ENCODE measurements at regions not wholly inside any gene's neighbourhood (a gene's known extent, or its start where the extent isn't known, plus 50 kb on each side); places are given as distances from the start of the nearest gene placed in this dataset.

- TF ChIP-seq AR (CRISPR knock-in tag; IDR thresholded peaks at IDR 0.05) (no peak), CREM (CRISPR knock-in tag; IDR thresholded peaks at IDR 0.05) (no peak), USF1 (CRISPR knock-in tag; IDR thresholded peaks at IDR 0.05) (no peak), PREB (CRISPR knock-in tag; IDR thresholded peaks at IDR 0.05; ENCODE audit: borderline replicate concordance) (no peak), CREB1 (CRISPR knock-in tag; IDR thresholded peaks at IDR 0.05) (no peak)
These were observed 201.1 kb downstream of the SOX9 start (continued) for GRCh38 chr17:72321896-72322295.

- H3K27ac Mint-ChIP-seq, result no peak overlapping the region
- ChIA-PET CTCF (interaction anchor here (0.6 kb wide), 1 partner anchor 376 kb away, joined by 3 read pairs; no protein-coding TSS in a partner anchor), POLR2A (no interaction called here)
- ATAC-seq (no peak), DNase-seq (ENCODE audit: low spot score) (no peak)
- H3K27me3 Mint-ChIP-seq (ENCODE audit: low read depth), result 0 out of 2 replicates have a peak, but pooled peaks cover 2% of the 10 kb centered on the region
- no peak overlapping the region for H3K4me3 Mint-ChIP-seq
- peaks cover 15% of the 10 kb centered on the region for H3K4me1 Mint-ChIP-seq
- no peaks in the 10 kb centered on the region for H3K9me3 Mint-ChIP-seq
- H3K36me3 Mint-ChIP-seq, result no peaks in the 10 kb centered on the region
- TF ChIP-seq GABPB1 (CRISPR knock-in tag; IDR thresholded peaks at IDR 0.05) (no peak), TEAD4 (CRISPR knock-in tag; IDR thresholded peaks at IDR 0.05) (no peak), ZNF671 (CRISPR knock-in tag; IDR thresholded peaks at IDR 0.05) (no peak), ZNF416 (CRISPR knock-in tag; IDR thresholded peaks at IDR 0.05) (no peak), EMX1 (CRISPR knock-in tag; IDR thresholded peaks at IDR 0.05) (no peak), NR3C1 (CRISPR knock-in tag; conservative IDR thresholded peaks at IDR 0.05; ENCODE audit: low read depth) (no peak), ZNF121 (CRISPR knock-in tag; IDR thresholded peaks at IDR 0.05) (no peak), SMAD3 (CRISPR knock-in tag; IDR thresholded peaks at IDR 0.05; ENCODE audit: borderline replicate concordance) (no peak), OVOL2 (CRISPR knock-in tag; IDR thresholded peaks at IDR 0.05; ENCODE audit: borderline replicate concordance) (no peak), TP53 (CRISPR knock-in tag; IDR thresholded peaks at IDR 0.05) (no peak), ESRRA (CRISPR knock-in tag; IDR thresholded peaks at IDR 0.05; ENCODE audit: borderline replicate concordance) (no peak), TCF7 (CRISPR knock-in tag; IDR thresholded peaks at IDR 0.05; ENCODE audit: low read depth) (no peak), CREM (CRISPR knock-in tag; IDR thresholded peaks at IDR 0.05) (no peak)
- TF ChIP-seq, protein P1, sequence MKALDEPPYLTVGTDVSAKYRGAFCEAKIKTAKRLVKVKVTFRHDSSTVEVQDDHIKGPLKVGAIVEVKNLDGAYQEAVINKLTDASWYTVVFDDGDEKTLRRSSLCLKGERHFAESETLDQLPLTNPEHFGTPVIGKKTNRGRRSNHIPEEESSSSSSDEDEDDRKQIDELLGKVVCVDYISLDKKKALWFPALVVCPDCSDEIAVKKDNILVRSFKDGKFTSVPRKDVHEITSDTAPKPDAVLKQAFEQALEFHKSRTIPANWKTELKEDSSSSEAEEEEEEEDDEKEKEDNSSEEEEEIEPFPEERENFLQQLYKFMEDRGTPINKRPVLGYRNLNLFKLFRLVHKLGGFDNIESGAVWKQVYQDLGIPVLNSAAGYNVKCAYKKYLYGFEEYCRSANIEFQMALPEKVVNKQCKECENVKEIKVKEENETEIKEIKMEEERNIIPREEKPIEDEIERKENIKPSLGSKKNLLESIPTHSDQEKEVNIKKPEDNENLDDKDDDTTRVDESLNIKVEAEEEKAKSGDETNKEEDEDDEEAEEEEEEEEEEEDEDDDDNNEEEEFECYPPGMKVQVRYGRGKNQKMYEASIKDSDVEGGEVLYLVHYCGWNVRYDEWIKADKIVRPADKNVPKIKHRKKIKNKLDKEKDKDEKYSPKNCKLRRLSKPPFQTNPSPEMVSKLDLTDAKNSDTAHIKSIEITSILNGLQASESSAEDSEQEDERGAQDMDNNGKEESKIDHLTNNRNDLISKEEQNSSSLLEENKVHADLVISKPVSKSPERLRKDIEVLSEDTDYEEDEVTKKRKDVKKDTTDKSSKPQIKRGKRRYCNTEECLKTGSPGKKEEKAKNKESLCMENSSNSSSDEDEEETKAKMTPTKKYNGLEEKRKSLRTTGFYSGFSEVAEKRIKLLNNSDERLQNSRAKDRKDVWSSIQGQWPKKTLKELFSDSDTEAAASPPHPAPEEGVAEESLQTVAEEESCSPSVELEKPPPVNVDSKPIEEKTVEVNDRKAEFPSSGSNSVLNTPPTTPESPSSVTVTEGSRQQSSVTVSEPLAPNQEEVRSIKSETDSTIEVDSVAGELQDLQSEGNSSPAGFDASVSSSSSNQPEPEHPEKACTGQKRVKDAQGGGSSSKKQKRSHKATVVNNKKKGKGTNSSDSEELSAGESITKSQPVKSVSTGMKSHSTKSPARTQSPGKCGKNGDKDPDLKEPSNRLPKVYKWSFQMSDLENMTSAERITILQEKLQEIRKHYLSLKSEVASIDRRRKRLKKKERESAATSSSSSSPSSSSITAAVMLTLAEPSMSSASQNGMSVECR (CRISPR knock-in tag; IDR thresholded peaks at IDR 0.05; ENCODE audit: borderline replicate concordance), result no peak
- TF ChIP-seq, protein P2, sequence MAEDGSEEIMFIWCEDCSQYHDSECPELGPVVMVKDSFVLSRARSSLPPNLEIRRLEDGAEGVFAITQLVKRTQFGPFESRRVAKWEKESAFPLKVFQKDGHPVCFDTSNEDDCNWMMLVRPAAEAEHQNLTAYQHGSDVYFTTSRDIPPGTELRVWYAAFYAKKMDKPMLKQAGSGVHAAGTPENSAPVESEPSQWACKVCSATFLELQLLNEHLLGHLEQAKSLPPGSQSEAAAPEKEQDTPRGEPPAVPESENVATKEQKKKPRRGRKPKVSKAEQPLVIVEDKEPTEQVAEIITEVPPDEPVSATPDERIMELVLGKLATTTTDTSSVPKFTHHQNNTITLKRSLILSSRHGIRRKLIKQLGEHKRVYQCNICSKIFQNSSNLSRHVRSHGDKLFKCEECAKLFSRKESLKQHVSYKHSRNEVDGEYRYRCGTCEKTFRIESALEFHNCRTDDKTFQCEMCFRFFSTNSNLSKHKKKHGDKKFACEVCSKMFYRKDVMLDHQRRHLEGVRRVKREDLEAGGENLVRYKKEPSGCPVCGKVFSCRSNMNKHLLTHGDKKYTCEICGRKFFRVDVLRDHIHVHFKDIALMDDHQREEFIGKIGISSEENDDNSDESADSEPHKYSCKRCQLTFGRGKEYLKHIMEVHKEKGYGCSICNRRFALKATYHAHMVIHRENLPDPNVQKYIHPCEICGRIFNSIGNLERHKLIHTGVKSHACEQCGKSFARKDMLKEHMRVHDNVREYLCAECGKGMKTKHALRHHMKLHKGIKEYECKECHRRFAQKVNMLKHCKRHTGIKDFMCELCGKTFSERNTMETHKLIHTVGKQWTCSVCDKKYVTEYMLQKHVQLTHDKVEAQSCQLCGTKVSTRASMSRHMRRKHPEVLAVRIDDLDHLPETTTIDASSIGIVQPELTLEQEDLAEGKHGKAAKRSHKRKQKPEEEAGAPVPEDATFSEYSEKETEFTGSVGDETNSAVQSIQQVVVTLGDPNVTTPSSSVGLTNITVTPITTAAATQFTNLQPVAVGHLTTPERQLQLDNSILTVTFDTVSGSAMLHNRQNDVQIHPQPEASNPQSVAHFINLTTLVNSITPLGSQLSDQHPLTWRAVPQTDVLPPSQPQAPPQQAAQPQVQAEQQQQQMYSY (CRISPR knock-in tag; IDR thresholded peaks at IDR 0.05), result no peak
- TF ChIP-seq, protein P3, sequence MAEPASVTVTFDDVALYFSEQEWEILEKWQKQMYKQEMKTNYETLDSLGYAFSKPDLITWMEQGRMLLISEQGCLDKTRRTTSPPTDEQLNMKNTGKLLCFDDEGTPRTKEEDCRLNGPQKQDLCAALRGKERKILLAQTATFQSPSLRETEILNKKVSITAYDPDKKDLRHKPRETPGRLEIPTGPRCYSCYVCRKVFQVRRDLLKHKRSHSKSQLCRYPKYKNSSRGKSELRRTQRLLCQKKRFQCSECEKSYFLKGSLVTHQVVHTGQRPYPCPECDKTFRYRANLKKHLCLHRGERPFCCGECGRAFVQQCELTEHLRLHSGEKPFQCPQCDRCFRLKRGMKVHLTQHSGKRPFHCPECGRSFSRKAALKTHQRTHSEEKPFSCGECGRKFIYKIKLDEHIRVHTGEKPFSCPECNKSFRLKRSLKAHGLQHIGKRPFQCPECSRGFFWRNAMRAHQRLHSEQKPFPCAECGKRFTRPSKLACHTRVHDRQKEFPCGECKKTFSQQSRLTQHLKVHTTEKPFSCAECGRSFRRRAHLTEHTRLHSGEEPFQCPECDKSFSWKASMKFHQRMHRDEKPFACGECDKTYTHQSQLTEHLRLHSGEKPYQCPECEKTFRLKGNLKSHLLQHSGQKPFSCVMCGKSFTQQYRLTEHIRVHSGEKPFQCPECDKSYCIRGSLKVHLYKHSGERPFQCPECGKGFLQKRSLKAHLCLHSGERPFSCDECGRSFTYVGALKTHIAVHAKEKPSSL (CRISPR knock-in tag; conservative IDR thresholded peaks at IDR 0.05), result no peak
- TF ChIP-seq, protein P4, sequence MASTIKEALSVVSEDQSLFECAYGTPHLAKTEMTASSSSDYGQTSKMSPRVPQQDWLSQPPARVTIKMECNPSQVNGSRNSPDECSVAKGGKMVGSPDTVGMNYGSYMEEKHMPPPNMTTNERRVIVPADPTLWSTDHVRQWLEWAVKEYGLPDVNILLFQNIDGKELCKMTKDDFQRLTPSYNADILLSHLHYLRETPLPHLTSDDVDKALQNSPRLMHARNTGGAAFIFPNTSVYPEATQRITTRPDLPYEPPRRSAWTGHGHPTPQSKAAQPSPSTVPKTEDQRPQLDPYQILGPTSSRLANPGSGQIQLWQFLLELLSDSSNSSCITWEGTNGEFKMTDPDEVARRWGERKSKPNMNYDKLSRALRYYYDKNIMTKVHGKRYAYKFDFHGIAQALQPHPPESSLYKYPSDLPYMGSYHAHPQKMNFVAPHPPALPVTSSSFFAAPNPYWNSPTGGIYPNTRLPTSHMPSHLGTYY (CRISPR knock-in tag; IDR thresholded peaks at IDR 0.05), result no peak
These were observed 211.5 kb downstream of the SOX9 start for GRCh38 chr17:72332367-72332766.

Data from WTC11 (cell line).